Activated effector memory CD4-positive, alpha-beta T cell treated with Interleukin-2 at 50 U/mL for 16 hours (primary cell): ENCODE measurements at regions not wholly inside any gene's neighbourhood (a gene's known extent, or its start where the extent isn't known, plus 50 kb on each side); places are given as distances from the start of the nearest gene placed in this dataset.
"Not testable (repeated sequence)": the region's sequence is repeated elsewhere in the genome, so short reads cannot be mapped to it uniquely, and the experiment has no call there.

Experiments used
- DNase-seq: peaks from one replicate; pipeline ENCODE4 v3.0.0-alpha.2; 2020

DNA sequence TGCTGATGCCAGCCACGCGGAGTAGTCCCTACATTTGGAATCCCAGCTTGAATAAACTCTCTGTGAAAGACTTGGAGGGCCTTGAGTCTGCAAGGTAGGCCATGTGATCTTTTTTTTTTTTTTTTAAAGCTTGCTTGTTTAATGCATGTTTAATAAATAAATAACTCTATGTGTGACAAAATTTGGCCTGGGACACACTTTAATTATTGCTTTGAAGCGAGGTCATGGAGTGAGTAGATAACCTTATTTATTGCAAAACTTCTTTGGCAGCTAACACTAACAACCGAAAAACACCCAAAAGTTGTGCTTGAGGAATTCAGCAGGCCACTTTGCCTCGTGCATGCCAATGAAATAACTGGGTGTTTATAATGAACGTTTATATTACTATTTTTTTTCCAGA lies 382.2 kb downstream of the FLRT2 start:
- no peak for DNase-seq

DNA sequence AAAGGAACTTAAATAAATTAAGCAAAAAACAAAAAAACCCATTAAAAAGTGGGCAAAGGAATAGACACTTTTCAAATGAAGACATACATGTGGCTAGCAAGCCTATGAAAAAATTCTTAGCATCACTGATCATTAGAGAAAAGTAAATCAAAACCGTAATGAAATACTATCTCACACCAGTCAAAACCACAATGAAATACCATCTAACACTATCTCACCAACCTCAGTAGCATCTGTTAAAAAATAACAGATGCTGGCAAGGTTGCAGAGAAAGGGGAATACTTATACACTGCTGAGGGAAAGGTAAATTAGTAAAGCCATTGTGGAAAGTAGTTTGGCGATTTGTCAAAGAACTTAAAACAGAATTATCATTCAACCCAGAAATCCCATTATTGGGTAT lies 381.1 kb downstream of the FLRT2 start:
- DNase-seq, result no peak

GRCh38 chr14:85909581-85909980 lies 379.6 kb downstream of the FLRT2 start:
- no peak for DNase-seq

GRCh38 chr14:85907536-85907935 lies 377.6 kb downstream of the FLRT2 start:
- DNase-seq, result no peak

DNA sequence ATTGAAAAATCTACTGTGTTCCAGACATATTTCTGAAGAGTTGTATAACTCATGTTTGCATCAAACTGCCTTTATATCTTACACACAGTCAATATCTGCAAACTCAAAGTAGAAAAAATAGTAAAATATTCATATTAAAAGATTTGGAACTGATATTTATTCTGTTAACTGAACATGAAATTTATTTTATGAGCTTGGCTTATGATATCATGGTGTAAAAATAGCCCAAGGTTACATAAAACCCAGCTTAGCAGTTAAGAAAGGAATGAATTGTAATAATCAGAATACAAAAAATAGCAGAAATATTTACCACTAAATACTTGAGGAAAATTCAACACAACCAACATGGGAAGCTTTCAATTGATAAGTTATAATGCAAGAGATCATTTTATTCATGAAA lies 367.9 kb downstream of the FLRT2 start:
- no peak for DNase-seq

DNA sequence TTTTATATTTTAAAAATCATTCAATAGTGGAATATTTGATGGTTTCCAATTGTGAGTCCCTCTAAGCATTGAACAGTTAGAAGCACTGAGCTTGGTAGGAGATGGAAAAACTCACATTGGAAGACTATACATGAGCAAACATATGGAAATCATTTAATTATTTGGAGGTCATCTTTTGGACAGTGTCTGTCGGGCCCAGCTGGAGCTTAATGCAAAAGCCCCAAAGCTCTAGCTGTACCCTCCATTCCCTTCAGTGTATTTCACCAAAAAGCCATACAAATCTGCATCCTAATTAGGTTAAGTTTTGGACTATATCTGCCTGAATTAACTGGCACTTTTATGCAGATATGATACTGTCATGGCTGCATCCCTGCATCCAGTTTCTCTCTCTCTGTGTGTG lies 365.7 kb downstream of the FLRT2 start:
- no peak for DNase-seq

GRCh38 chr14:85892251-85892650 lies 362.3 kb downstream of the FLRT2 start:
- DNase-seq, result no peak

- no peak for DNase-seq
These were observed 354.0 kb downstream of the FLRT2 start for GRCh38 chr14:85883966-85884365.

DNA sequence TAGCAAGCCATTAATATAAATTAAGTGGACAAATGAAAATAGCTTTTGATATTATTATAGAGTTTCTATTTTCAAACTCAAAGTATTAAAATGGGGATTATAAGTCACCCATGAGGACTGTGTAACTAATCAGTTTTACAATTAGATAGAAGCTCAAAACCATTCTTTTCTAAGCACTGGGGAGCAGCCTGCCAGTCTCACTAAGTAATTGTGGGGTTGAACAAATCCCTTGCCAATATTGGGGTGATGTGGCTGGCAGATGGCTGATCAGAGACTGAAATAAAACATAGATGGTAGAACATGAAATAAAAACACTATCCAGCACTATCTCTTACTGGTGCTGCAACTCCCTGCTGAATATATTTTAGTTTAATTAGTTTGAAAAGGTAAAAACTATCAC lies 353.2 kb downstream of the FLRT2 start:
- DNase-seq, result no peak

DNA sequence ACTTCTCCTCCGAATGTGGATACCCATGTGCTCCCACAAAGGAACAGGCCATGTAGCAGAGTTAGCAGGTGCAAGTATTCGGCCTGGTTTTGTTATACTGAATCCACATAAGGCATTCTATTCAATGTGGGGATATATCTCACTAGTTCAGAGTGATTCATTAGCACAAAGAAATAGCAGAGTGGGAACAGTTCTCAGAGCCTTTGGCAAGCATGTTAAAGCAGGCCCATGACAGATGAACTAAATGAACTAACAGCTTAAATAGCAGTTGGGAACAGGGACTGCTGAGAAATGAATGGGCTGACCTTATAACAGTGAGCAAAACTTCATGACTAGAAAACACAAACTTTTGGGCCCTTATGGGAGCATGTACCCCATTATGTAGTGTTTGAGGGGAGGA lies 352.0 kb downstream of the FLRT2 start:
- no peak for DNase-seq

- DNase-seq, result no peak
These were observed 348.9 kb downstream of the FLRT2 start for GRCh38 chr14:85878874-85879273.

DNA sequence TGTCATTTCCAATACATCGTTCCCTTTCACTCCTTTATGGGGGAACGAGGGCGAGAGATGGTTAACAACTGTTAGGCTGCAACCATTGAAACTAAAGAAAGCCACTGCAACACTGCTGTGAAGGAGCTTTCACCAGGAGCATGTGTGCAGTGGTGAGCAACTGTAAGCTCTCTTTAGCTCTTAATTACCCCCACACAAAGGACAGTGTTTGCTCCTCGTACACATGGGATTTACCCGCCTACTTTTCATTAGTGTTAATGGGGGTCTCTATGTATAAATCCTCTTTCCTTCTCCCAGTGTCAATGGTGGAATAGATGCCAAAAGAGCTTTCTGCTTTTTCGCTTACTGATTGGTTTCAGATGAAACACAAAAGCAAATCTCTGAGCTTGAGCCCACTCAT lies 343.1 kb downstream of the FLRT2 start:
- no peak for DNase-seq

DNA sequence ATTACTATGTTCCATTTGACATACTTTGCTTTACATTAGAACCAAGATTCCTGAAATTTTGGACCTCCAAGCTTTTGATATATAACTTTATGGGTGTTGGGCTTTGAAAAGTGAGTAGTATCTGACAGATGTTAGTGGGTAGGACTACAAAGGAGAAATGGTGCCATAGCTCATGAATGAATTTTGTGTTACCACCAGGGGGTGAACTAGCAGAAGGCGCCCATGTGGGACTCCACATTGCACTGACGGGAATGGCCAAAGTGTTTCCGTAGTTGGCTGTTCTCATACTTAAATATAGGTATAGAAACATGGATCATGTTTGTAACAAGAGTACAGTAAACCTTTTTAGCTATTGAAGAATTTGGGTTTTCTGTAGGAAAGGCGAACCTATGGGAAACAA lies 337.5 kb downstream of the FLRT2 start:
- no peak for DNase-seq

GRCh38 chr14:85865701-85866100 lies 335.8 kb downstream of the FLRT2 start:
- DNase-seq, result no peak

- no peak for DNase-seq
These were observed 328.7 kb downstream of the FLRT2 start for GRCh38 chr14:85858634-85859033.

DNA sequence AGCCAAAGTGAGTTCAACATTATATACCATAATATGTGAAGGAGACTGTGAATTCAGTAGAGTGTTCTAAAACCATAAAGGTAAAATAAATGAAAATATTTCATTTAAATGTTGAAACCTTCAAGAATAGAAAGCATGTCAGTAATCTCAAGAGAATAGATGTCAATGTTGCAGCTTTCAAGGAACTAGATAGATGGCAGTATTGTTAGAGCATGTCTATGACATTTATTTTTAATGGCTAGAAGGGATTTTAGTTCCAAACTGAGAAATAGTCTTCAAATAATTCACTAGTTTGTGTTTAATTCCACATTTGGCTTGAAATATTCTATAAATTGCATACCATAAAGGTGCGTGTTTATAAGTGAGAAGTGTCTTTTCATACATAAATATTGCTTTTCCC lies 326.5 kb downstream of the FLRT2 start:
- no peak for DNase-seq

- DNase-seq, result no peak
These were observed 324.1 kb downstream of the FLRT2 start for GRCh38 chr14:85853996-85854526.

GRCh38 chr14:85852906-85853305 lies 323.0 kb downstream of the FLRT2 start:
- DNase-seq, result no peak

- not testable (repeated sequence) for DNase-seq
These were observed 322.2 kb downstream of the FLRT2 start for GRCh38 chr14:85852123-85852522.

DNA sequence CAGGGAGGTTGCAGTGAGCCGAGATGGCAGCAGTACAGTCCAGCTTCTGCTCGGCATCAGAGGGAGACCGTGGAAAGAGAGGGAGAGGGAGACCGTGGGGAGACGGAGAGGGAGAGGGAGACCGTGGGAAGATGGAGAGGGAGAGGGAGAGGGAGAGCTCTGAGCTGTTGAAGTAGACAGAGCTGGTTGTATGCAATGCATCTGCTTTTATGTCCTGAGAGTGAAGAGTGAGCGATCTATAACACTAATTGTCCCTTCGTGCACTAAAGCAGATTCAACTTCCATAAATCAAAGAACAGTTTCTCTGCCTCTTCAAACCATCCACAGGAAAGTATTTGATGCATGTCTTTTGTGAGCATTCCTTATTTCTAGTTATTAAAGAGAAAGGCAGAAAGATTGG lies 300.6 kb downstream of the FLRT2 start:
- DNase-seq, result not testable (repeated sequence)

DNA sequence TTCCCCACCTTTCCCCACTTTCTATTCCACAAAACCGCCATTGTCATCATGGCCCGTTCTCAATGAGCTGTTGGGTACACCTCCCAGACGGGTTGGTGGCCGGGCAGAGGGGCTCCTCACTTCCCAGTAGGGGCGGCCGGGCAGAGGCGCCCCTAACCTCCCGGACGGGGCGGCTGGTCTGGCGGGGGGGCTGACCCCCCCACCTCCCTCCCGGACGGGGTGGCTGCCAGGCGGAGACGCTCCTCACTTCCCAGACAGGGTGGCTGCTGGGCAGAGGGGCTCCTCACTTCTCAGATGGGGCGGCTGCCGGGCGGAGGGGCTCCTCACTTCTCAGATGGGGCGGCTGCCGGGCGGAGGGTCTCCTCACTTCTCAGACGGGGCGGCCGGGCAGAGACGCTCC lies 299.7 kb downstream of the FLRT2 start:
- DNase-seq, result not testable (repeated sequence)

- no peak for DNase-seq
These were observed 294.6 kb downstream of the FLRT2 start for GRCh38 chr14:85824526-85824925.

DNA sequence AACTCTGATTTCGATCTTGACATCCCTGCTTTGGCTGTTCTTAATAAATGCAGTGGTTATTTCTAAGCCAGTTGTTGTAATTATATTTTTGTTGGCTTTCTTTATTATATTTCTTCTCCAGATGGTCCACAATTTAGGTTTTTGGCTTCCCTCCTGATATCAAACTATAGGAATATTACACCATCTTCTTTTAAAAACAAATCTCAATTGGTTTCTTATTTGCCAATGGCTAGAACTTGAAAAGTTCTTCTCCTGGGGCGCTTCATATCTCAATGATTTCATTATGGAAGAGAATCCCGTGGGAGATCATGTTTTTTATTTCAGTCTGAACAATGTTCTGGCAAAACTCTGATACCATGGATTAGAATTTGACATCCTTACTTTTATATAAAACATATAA lies 292.3 kb downstream of the FLRT2 start:
- no peak for DNase-seq

DNA sequence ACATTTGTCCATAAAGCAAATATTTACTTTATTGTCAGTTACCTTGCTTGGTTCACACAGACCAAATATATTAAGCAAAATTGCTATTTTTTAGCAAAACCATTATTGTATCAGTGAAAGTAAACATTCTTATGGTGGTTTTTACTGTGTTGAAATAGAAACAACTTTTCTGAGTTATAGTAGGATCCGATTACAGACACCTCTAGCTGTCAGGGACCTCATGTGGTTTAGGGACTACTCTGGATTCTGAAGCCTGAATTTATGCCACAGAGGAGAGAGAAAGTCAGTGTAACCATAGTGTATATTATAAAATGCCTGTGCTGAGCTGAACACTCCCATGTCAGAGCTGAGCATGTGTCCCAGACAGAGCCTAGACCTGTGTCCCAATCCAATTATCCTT lies 287.5 kb downstream of the FLRT2 start:
- DNase-seq, result no peak

DNA sequence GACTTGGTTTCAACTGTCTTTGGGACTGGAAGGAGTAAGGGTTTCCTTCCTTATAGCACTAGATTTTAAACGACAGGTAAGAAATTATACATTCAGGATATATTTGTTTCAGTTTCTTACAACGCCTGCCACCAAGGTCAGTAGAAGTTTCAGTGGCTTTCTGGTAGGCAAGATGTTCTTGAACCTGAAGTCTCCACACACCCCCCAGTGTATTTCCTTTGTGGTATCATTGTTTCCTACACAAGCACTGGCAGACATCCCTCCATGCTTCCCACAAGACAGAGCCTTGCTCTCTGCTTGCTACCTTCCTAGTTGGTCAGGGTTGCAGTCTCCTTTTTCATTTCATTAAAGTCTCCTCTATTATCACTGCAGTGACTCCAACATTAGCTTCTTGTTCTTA lies 283.1 kb downstream of the FLRT2 start:
- DNase-seq, result no peak

DNA sequence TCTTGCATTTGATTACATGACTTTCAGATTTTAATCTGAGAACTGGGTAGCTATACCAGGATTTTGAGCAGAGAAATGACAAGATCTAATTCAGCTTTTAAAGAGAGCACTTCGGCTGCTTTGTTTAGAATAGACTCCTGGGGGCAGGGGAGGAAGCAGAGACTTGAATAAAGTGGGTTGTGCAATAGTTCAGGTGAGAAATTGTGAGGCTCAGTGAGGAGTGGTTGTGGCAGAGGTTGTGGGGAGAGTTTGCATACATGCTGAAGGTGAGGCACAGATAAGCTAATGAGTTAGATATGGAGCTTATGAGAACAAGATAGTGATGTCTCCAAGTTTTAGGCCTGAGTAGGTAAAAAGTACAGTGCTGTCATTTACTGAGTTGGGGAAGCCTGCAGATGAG lies 281.4 kb downstream of the FLRT2 start:
- no peak for DNase-seq
